ENCODE measurements at regions not wholly inside any gene's neighbourhood (a gene's known extent, or its start where the extent isn't known, plus 50 kb on each side); places are given as distances from the start of the nearest gene placed in this dataset.

DNA sequence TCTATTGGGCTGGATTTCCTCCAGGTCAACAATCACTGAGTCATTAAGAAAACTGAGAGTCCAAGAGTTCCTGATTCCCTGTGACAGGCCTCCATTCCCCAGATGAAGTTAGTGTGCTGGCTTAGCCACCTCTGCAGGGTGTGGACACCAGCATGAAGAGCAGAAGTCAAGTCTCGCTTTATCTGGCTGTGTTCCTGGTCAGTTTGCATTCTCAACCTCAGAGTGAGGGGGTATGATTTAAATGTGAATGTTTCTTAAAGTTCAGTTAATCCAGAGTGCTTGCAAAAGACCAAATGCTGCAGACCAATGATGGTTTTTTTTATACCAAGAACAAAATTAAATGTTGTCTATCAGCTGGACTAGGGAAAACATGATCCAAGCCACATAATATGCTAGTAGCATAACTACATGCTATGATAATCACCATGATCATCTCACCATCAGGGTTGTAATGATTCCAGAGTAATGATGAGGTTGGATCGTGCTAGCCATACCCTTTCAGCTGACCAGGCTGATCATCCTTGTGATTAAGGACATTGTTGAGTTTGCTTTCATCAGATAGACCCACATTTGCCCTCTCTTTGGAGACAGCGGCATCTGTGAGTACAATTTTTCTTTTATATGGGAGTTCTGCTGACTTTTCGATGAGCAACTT lies 145.8 kb upstream of the ARHGAP20 start:
- TF ChIP-seq, protein P1, sequence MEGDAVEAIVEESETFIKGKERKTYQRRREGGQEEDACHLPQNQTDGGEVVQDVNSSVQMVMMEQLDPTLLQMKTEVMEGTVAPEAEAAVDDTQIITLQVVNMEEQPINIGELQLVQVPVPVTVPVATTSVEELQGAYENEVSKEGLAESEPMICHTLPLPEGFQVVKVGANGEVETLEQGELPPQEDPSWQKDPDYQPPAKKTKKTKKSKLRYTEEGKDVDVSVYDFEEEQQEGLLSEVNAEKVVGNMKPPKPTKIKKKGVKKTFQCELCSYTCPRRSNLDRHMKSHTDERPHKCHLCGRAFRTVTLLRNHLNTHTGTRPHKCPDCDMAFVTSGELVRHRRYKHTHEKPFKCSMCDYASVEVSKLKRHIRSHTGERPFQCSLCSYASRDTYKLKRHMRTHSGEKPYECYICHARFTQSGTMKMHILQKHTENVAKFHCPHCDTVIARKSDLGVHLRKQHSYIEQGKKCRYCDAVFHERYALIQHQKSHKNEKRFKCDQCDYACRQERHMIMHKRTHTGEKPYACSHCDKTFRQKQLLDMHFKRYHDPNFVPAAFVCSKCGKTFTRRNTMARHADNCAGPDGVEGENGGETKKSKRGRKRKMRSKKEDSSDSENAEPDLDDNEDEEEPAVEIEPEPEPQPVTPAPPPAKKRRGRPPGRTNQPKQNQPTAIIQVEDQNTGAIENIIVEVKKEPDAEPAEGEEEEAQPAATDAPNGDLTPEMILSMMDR (IDR thresholded peaks at IDR 0.05): no peak
- TF ChIP-seq POLR2AphosphoS5 (IDR thresholded peaks at IDR 0.05): no peak
